ENCODE measurements at regions not wholly inside any gene's neighbourhood (a gene's known extent, or its start where the extent isn't known, plus 50 kb on each side); places are given as distances from the start of the nearest gene placed in this dataset.

GRCh38 chr14:100467046-100467750, 120.0 kb downstream of the BEGAIN start:
- TF ChIP-seq, protein P1, sequence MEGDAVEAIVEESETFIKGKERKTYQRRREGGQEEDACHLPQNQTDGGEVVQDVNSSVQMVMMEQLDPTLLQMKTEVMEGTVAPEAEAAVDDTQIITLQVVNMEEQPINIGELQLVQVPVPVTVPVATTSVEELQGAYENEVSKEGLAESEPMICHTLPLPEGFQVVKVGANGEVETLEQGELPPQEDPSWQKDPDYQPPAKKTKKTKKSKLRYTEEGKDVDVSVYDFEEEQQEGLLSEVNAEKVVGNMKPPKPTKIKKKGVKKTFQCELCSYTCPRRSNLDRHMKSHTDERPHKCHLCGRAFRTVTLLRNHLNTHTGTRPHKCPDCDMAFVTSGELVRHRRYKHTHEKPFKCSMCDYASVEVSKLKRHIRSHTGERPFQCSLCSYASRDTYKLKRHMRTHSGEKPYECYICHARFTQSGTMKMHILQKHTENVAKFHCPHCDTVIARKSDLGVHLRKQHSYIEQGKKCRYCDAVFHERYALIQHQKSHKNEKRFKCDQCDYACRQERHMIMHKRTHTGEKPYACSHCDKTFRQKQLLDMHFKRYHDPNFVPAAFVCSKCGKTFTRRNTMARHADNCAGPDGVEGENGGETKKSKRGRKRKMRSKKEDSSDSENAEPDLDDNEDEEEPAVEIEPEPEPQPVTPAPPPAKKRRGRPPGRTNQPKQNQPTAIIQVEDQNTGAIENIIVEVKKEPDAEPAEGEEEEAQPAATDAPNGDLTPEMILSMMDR (IDR thresholded peaks at IDR 0.05; ENCODE audit: insufficient read depth, low read length, missing control alignments) = no peak
- no peak for DNase-seq (ENCODE audit: low read depth, low spot score)
- POLR2A ChIA-PET = no interaction called here
- H3K4me3 ChIP-seq (ENCODE audit: low read depth, low read length) = no peak overlapping the region
- CTCF ChIA-PET = no interaction called here

DNA sequence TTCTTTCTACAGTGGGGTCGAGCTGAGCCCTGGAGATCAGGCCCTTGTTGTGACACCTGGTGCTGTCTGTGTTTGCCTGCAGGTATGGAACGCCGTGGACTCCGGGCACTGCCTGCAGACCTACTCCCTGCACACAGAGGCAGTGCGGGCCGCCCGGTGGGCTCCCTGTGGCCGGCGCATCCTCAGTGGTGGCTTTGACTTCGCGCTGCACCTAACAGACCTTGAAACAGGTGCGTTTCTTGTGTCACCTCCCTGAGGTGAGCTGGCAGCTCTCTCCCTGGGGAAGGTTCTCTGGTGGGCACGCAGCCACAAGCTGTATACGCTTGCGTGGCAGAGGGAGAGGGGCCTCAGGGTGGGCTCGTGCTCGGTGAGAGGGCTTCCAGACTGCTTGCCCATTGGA, 119.3 kb downstream of the BEGAIN start:
- no peak overlapping the region for H3K4me3 ChIP-seq (ENCODE audit: low read depth, low read length)
- CTCF ChIA-PET = no interaction called here

DNA sequence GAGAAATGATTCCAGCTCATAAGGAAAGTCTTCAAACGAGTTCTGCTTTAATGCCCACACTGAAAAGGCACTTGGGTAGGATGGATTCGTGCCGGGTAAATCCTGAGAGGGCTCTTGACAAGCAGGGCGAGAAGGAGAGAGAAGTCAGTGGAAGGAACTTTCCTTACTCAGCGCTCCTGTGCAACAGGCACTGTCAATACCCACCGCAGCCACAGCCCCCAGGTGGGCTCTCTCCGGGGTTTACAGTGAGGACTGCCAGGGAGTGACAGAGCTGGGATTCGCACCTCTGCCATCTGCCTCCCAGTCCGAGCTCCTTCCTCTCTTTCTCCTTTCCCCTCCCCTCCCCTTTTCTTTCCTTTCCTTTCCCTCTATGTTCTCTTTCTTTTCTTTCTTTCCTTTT, 118.7 kb downstream of the BEGAIN start:
- CTCF ChIA-PET = no interaction called here
- TF ChIP-seq, protein P1 (IDR thresholded peaks at IDR 0.05; ENCODE audit: insufficient read depth, low read length, missing control alignments) = no peak
- POLR2A ChIA-PET = no interaction called here
- DNase-seq (ENCODE audit: low read depth, low spot score) = no peak
- no peak overlapping the region for H3K4me3 ChIP-seq (ENCODE audit: low read depth, low read length)

More for the DNA sequence above, 119.3 kb downstream of the BEGAIN start:
- DNase-seq (ENCODE audit: low read depth, low spot score) = no peak
- TF ChIP-seq, protein P1 (IDR thresholded peaks at IDR 0.05; ENCODE audit: insufficient read depth, low read length, missing control alignments) = no peak
- POLR2A ChIA-PET = no interaction called here

- TF ChIP-seq, protein P1 (IDR thresholded peaks at IDR 0.05; ENCODE audit: insufficient read depth, low read length, missing control alignments) = no peak
- ChIA-PET CTCF (no interaction called here), POLR2A (no interaction called here)
- H3K4me3 ChIP-seq (ENCODE audit: low read depth, low read length) = no peak overlapping the region
- no peak for DNase-seq (ENCODE audit: low read depth, low spot score)
These were observed 117.3 kb downstream of the BEGAIN start for GRCh38 chr14:100469632-100470522.

GRCh38 chr14:100470523-100470897, 116.7 kb downstream of the BEGAIN start:
- DNase-seq (ENCODE audit: low read depth, low spot score) = no peak
- H3K4me3 ChIP-seq (ENCODE audit: low read depth, low read length) = no peak overlapping the region
- ChIA-PET CTCF (no interaction called here), POLR2A (no interaction called here)
- TF ChIP-seq, protein P1 (IDR thresholded peaks at IDR 0.05; ENCODE audit: insufficient read depth, low read length, missing control alignments) = no peak

DNA sequence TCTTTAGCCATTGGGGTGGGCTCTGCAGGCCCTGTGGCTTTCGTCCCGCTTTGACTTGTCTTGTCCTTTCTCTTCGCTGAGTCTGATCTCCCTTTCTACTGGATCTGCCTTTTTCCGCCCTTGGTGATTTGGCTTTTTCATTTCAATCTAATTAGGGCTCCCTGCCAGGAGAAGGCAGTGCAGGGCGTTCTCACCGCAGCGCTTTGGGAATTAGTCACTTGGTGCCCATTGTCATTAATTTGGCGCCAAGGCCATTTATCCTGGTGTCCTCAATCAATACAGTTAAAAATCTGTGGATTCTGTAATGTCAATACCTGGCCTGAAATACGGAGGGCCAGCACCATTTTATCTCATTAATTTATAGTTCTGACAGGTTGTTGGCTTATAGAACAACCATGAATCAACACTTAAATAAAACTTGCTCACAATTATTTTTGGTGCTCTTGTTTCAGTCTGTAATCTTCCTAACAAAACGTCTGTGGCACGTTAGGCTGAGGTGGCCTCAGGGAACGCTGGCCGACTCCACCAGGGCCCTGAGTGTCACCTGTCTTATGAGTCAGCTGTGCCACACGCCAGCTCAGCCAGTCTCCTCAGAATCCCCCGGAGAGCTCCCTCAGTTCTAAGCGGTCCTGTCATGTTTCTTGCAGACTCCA, 115.7 kb downstream of the BEGAIN start:
- DNase-seq (ENCODE audit: low read depth, low spot score) = no peak
- POLR2A ChIA-PET = no interaction called here

More for the DNA sequence above, 115.7 kb downstream of the BEGAIN start:
- TF ChIP-seq, protein P1 (IDR thresholded peaks at IDR 0.05; ENCODE audit: insufficient read depth, low read length, missing control alignments) = no peak
- CTCF ChIA-PET = no interaction called here
- H3K4me3 ChIP-seq (ENCODE audit: low read depth, low read length) = no peak overlapping the region
